IPS-NIHi7 (cell line): ENCODE measurements at regions not wholly inside any gene's neighbourhood (a gene's known extent, or its start where the extent isn't known, plus 50 kb on each side); places are given as distances from the start of the nearest gene placed in this dataset.
A peak's percentile ranks its signal among the peaks of the same experiment; 100 is the strongest.

Experiments used
- DNase-seq: peaks from one replicate; pipeline ENCODE4 v3.0.0; 2012; ENCODE audit warnings: mixed read lengths; ENCODE audit errors: extremely low spot score

- DNase-seq = no peak
Measured at GRCh38 chr16:13863075-13863765, 56.7 kb upstream of the ERCC4 start.

GRCh38 chr16:13864689-13865088, 55.3 kb upstream of the ERCC4 start:
- no peak for DNase-seq

DNA sequence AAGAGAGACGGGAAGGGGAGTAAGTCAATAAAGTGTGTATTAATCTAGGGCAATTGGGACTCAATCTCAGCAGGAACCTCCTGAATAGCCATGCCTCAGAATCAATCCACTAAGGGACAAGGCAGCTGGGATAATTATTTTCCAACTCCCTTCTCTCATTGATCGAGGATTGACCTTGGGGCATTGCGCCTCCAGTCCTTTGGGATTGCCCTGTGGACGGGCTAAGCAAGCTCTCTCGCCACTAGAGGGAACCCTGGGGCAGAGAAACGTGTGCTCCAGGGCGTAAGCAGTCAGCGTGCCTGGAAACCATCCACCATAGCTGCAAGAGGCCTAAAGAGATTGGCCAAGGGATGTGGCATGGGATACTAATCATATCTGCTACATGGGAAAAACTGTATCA, 53.9 kb upstream of the ERCC4 start:
- DNase-seq = peak; percentile 91
